ENCODE measurements at regions not wholly inside any gene's neighbourhood (a gene's known extent, or its start where the extent isn't known, plus 50 kb on each side); places are given as distances from the start of the nearest gene placed in this dataset.

GRCh38 chr20:54844346-54844745 is 369.0 kb downstream of the DOK5 start:
- no peak overlapping the region for H3K4me3 ChIP-seq (ENCODE audit: low read length, poor library complexity, severe bottlenecking)
- TF ChIP-seq EZH2phosphoT487 (IDR thresholded peaks at IDR 0.05; ENCODE audit: borderline replicate concordance) = no peak
- no peak for TF ChIP-seq CTCF (conservative IDR thresholded peaks at IDR 0.05; ENCODE audit: low read length)
- no peaks in the 10 kb centered on the region for H3K79me2 ChIP-seq (ENCODE audit: insufficient read depth, low read length)
- no peaks in the 10 kb centered on the region for H3K4me1 ChIP-seq (ENCODE audit: insufficient read depth, low read length, poor library complexity, severe bottlenecking)
- no peak overlapping the region for H2AFZ ChIP-seq (ENCODE audit: low read length)
- H3K9ac ChIP-seq (ENCODE audit: low read depth, low read length, poor library complexity, severe bottlenecking) = no peak overlapping the region
- no peaks in the 10 kb centered on the region for H3K27me3 ChIP-seq (ENCODE audit: insufficient read depth, low read length, poor library complexity, severe bottlenecking)
- no peaks in the 10 kb centered on the region for H3K9me3 ChIP-seq (ENCODE audit: insufficient read depth, low read depth, low read length)
- no peaks in the 10 kb centered on the region for H3K9me2 ChIP-seq (replicated peaks; ENCODE audit: low read depth, low read length)
- H3K36me3 ChIP-seq (ENCODE audit: insufficient read depth, low read length) = no peaks in the 10 kb centered on the region
- no peaks in the 10 kb centered on the region for H3F3A ChIP-seq (ENCODE audit: low read depth)
- no peak overlapping the region for H3K4me2 ChIP-seq (ENCODE audit: low read depth, low read length, poor library complexity, severe bottlenecking)
- no peaks in the 10 kb centered on the region for H4K20me1 ChIP-seq (ENCODE audit: insufficient read depth, low read length, poor library complexity, severe bottlenecking)

- H3K36me3 ChIP-seq (ENCODE audit: insufficient read depth, low read length) = no peaks in the 10 kb centered on the region
- no peaks in the 10 kb centered on the region for H3F3A ChIP-seq (ENCODE audit: low read depth)
- H3K9me2 ChIP-seq (replicated peaks; ENCODE audit: low read depth, low read length) = no peaks in the 10 kb centered on the region
- no peaks in the 10 kb centered on the region for H3K79me2 ChIP-seq (ENCODE audit: insufficient read depth, low read length)
- H3K4me1 ChIP-seq (ENCODE audit: insufficient read depth, low read length, poor library complexity, severe bottlenecking) = no peaks in the 10 kb centered on the region
- H3K4me3 ChIP-seq (ENCODE audit: low read length, poor library complexity, severe bottlenecking) = no peak overlapping the region
- H3K9me3 ChIP-seq (ENCODE audit: insufficient read depth, low read depth, low read length) = no peaks in the 10 kb centered on the region
- no peak overlapping the region for H3K9ac ChIP-seq (ENCODE audit: low read depth, low read length, poor library complexity, severe bottlenecking)
- H4K20me1 ChIP-seq (ENCODE audit: insufficient read depth, low read length, poor library complexity, severe bottlenecking) = no peaks in the 10 kb centered on the region
- no peaks in the 10 kb centered on the region for H3K27me3 ChIP-seq (ENCODE audit: insufficient read depth, low read length, poor library complexity, severe bottlenecking)
- H3K4me2 ChIP-seq (ENCODE audit: low read depth, low read length, poor library complexity, severe bottlenecking) = no peak overlapping the region
- no peak for TF ChIP-seq CTCF (conservative IDR thresholded peaks at IDR 0.05; ENCODE audit: low read length)
- no peak for TF ChIP-seq EZH2phosphoT487 (IDR thresholded peaks at IDR 0.05; ENCODE audit: borderline replicate concordance)
- H2AFZ ChIP-seq (ENCODE audit: low read length) = no peak overlapping the region
Observed at GRCh38 chr20:54843865-54844264, 368.5 kb downstream of the DOK5 start.

- H3K27me3 ChIP-seq (ENCODE audit: insufficient read depth, low read length, poor library complexity, severe bottlenecking) = no peaks in the 10 kb centered on the region
- no peaks in the 10 kb centered on the region for H4K20me1 ChIP-seq (ENCODE audit: insufficient read depth, low read length, poor library complexity, severe bottlenecking)
- no peak overlapping the region for H3K4me3 ChIP-seq (ENCODE audit: low read length, poor library complexity, severe bottlenecking)
- H3K4me1 ChIP-seq (ENCODE audit: insufficient read depth, low read length, poor library complexity, severe bottlenecking) = no peaks in the 10 kb centered on the region
- no peaks in the 10 kb centered on the region for H3K79me2 ChIP-seq (ENCODE audit: insufficient read depth, low read length)
- TF ChIP-seq CTCF (conservative IDR thresholded peaks at IDR 0.05; ENCODE audit: low read length) (no peak), EZH2phosphoT487 (IDR thresholded peaks at IDR 0.05; ENCODE audit: borderline replicate concordance) (no peak)
- H3K4me2 ChIP-seq (ENCODE audit: low read depth, low read length, poor library complexity, severe bottlenecking) = no peak overlapping the region
- no peaks in the 10 kb centered on the region for H3F3A ChIP-seq (ENCODE audit: low read depth)
- no peaks in the 10 kb centered on the region for H3K9me2 ChIP-seq (replicated peaks; ENCODE audit: low read depth, low read length)
- H3K36me3 ChIP-seq (ENCODE audit: insufficient read depth, low read length) = no peaks in the 10 kb centered on the region
- no peak overlapping the region for H3K9ac ChIP-seq (ENCODE audit: low read depth, low read length, poor library complexity, severe bottlenecking)
- H2AFZ ChIP-seq (ENCODE audit: low read length) = no peak overlapping the region
- no peaks in the 10 kb centered on the region for H3K9me3 ChIP-seq (ENCODE audit: insufficient read depth, low read depth, low read length)
Observed at GRCh38 chr20:54843431-54843830, 368.0 kb downstream of the DOK5 start.
